ENCODE measurements at regions not wholly inside any gene's neighbourhood (a gene's known extent, or its start where the extent isn't known, plus 50 kb on each side); places are given as distances from the start of the nearest gene placed in this dataset.
A peak's percentile ranks its signal among the peaks of the same experiment; 100 is the strongest.

DNA sequence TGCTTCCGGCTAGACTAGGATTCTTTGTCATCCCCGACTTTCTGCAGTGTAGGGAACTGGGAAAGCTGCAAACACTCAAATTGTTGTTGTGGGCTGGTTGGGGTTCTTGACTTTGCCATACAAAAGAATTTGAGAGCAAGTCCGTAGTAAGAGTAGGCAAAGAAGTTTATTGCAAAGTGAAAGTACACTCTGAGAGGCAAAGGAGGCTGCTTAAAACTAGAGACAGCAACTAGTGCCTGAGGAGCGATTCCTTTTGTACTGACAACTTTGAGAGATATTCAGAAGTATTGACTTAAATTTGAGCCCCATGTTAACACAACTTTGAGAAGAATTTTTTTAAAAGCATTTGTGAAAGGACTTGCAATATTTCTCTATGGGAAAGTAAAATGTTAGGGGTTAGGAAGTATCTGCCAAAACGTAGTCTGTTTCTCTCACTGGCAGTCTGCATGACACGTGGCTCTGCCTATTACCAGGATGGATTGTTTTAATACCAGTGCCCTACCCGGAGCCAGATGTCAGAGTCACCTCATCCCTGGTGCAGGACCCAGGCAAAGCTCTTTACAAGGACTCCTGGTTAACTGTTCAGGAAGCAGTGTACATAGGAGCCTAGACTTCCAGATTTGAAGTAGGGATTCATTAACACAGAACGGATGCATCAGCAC lies 85.0 kb upstream of the CLPB start:
- TF ChIP-seq, protein P1, sequence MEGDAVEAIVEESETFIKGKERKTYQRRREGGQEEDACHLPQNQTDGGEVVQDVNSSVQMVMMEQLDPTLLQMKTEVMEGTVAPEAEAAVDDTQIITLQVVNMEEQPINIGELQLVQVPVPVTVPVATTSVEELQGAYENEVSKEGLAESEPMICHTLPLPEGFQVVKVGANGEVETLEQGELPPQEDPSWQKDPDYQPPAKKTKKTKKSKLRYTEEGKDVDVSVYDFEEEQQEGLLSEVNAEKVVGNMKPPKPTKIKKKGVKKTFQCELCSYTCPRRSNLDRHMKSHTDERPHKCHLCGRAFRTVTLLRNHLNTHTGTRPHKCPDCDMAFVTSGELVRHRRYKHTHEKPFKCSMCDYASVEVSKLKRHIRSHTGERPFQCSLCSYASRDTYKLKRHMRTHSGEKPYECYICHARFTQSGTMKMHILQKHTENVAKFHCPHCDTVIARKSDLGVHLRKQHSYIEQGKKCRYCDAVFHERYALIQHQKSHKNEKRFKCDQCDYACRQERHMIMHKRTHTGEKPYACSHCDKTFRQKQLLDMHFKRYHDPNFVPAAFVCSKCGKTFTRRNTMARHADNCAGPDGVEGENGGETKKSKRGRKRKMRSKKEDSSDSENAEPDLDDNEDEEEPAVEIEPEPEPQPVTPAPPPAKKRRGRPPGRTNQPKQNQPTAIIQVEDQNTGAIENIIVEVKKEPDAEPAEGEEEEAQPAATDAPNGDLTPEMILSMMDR (IDR thresholded peaks at IDR 0.05; ENCODE audit: low read length): no peak
- no peak for TF ChIP-seq EZH2 (IDR thresholded peaks at IDR 0.05; ENCODE audit: borderline replicate concordance, low read length)
- Histone ChIP-seq H3F3A (ENCODE audit: insufficient read depth, low read length) (no peaks in the 10 kb centered on the region), H3K27me3 (ENCODE audit: insufficient read depth, low read length) (no peaks in the 10 kb centered on the region; the same call in none of the 2 replicates), H3K4me3 (ENCODE audit: low read depth, low read length, poor library complexity, severe bottlenecking) (no peak overlapping the region), H4K20me1 (ENCODE audit: insufficient read depth, low read length) (no peaks in the 10 kb centered on the region), H3K9me3 (ENCODE audit: low read length) (no peaks in the 10 kb centered on the region), H3K27ac (ENCODE audit: low read depth, low read length, poor library complexity, severe bottlenecking) (no peak overlapping the region), H3K79me2 (ENCODE audit: insufficient read depth, low read length) (no peaks in the 10 kb centered on the region), H3K36me3 (ENCODE audit: insufficient read depth, low read length) (no peaks in the 10 kb centered on the region), H3K9me2 (ENCODE audit: low read depth, low read length) (no peaks in the 10 kb centered on the region), H3K9ac (ENCODE audit: low read length) (no peak overlapping the region), H3K4me1 (ENCODE audit: insufficient read depth, low read length, severe bottlenecking) (no peaks in the 10 kb centered on the region), H3K4me2 (ENCODE audit: low read length) (peak overlapping the region; percentile 8; the same call in 1 of the 2 replicates), H2AFZ (ENCODE audit: low read length) (no peak overlapping the region)

GRCh38 chr11:72514331-72514730 lies 80.0 kb upstream of the CLPB start:
- no peaks in the 10 kb centered on the region for H3F3A ChIP-seq (ENCODE audit: insufficient read depth, low read length)
- H3K9me2 ChIP-seq (ENCODE audit: low read depth, low read length): no peaks in the 10 kb centered on the region
- no peak overlapping the region for H3K4me2 ChIP-seq (ENCODE audit: low read length)
- 0 out of 2 replicates have a peak, but pooled peaks cover 2% of the 10 kb centered on the region for H3K9me3 ChIP-seq (ENCODE audit: low read length)
- H2AFZ ChIP-seq (ENCODE audit: low read length): no peak overlapping the region
- no peaks in the 10 kb centered on the region; the same call in 1 of the 2 replicates for H3K36me3 ChIP-seq (ENCODE audit: insufficient read depth, low read length)
- H3K27me3 ChIP-seq (ENCODE audit: insufficient read depth, low read length): no peaks in the 10 kb centered on the region; the same call in 1 of the 2 replicates
- H3K27ac ChIP-seq (ENCODE audit: low read depth, low read length, poor library complexity, severe bottlenecking): no peak overlapping the region
- H4K20me1 ChIP-seq (ENCODE audit: insufficient read depth, low read length): no peaks in the 10 kb centered on the region
- no peak overlapping the region for H3K9ac ChIP-seq (ENCODE audit: low read length)
- H3K4me3 ChIP-seq (ENCODE audit: low read depth, low read length, poor library complexity, severe bottlenecking): no peak overlapping the region
- H3K79me2 ChIP-seq (ENCODE audit: insufficient read depth, low read length): no peaks in the 10 kb centered on the region
- TF ChIP-seq, protein P1 (IDR thresholded peaks at IDR 0.05; ENCODE audit: low read length): no peak
- no peak for TF ChIP-seq EZH2 (IDR thresholded peaks at IDR 0.05; ENCODE audit: borderline replicate concordance, low read length)
- H3K4me1 ChIP-seq (ENCODE audit: insufficient read depth, low read length, severe bottlenecking): no peaks in the 10 kb centered on the region

GRCh38 chr11:72513411-72513810 lies 79.1 kb upstream of the CLPB start:
- H3K79me2 ChIP-seq (ENCODE audit: insufficient read depth, low read length): no peaks in the 10 kb centered on the region
- no peaks in the 10 kb centered on the region for H3K9me2 ChIP-seq (ENCODE audit: low read depth, low read length)
- no peak overlapping the region for H3K27ac ChIP-seq (ENCODE audit: low read depth, low read length, poor library complexity, severe bottlenecking)
- H3K4me1 ChIP-seq (ENCODE audit: insufficient read depth, low read length, severe bottlenecking): no peaks in the 10 kb centered on the region
- H3K9ac ChIP-seq (ENCODE audit: low read length): no peak overlapping the region
- H2AFZ ChIP-seq (ENCODE audit: low read length): no peak overlapping the region
- no peak overlapping the region for H3K4me3 ChIP-seq (ENCODE audit: low read depth, low read length, poor library complexity, severe bottlenecking)
- no peak for TF ChIP-seq EZH2 (IDR thresholded peaks at IDR 0.05; ENCODE audit: borderline replicate concordance, low read length)
- TF ChIP-seq, protein P1 (IDR thresholded peaks at IDR 0.05; ENCODE audit: low read length): no peak
- H3K9me3 ChIP-seq (ENCODE audit: low read length): 0 out of 2 replicates have a peak, but pooled peaks cover 2% of the 10 kb centered on the region
- H3K36me3 ChIP-seq (ENCODE audit: insufficient read depth, low read length): no peaks in the 10 kb centered on the region; the same call in 1 of the 2 replicates
- H4K20me1 ChIP-seq (ENCODE audit: insufficient read depth, low read length): no peaks in the 10 kb centered on the region
- no peaks in the 10 kb centered on the region; the same call in 1 of the 2 replicates for H3K27me3 ChIP-seq (ENCODE audit: insufficient read depth, low read length)
- no peak overlapping the region for H3K4me2 ChIP-seq (ENCODE audit: low read length)
- no peaks in the 10 kb centered on the region for H3F3A ChIP-seq (ENCODE audit: insufficient read depth, low read length)
